Endothelial cell of umbilical vein (primary cell): ENCODE measurements at regions not wholly inside any gene's neighbourhood (a gene's known extent, or its start where the extent isn't known, plus 50 kb on each side); places are given as distances from the start of the nearest gene placed in this dataset.

Source experiments
- BruUV-seq: library from RNA; stranded (reverse); fragments of 400-500 nt; replicated peaks from 2 replicates; lab custom pipeline; 2021; lab: Mats Ljungman, UMichigan
- CTCF ChIA-PET: fragments of 300-600, 350-600 bp; sonication (Branson Sonifier 250); formaldehyde crosslinking; loops from one replicate; lab custom pipeline; 2021; ENCODE audit warnings: antibody characterized with exemption, inconsistent platforms; lab: Charles Lee
- POLR2A ChIA-PET: fragments of 300-600, 350-600 bp; sonication (Branson Sonifier 250); formaldehyde crosslinking; loops from one replicate; lab custom pipeline; 2021; ENCODE audit warnings: antibody characterized with exemption, inconsistent platforms; lab: Charles Lee
- DNase-seq: peaks from one replicate; pipeline ENCODE4 v3.0.0-alpha.2; 2011; ENCODE audit warnings: low read depth, low spot score
- FAIRE-seq: peaks from 2 replicates; lab custom pipeline; 2011; peaks lifted over from hg19 to GRCh38; lab: Jason Lieb, UNC
- H2AFZ ChIP-seq: 2 replicates; pipeline ENCODE4 v1.6.0; 2012; ENCODE audit warnings: low read depth, low read length, control low read depth, inconsistent platforms
- H3K27ac ChIP-seq: 2 replicates; pipeline ENCODE4 v1.5.1; 2011; ENCODE audit warnings: low read depth, mild to moderate bottlenecking, control low read depth, low read length, moderate library complexity; ENCODE audit not compliant: insufficient read depth
- H3K27me3 ChIP-seq, 2 experiments: 2 replicates each; pipeline versions ENCODE4 v1.6.0 to v1.6.1; 2011; ENCODE audit warnings: low read length in 2 of 2, mixed read lengths in 1 of 2; ENCODE audit not compliant: control insufficient read depth in 2 of 2, insufficient read depth in 2 of 2
- H3K36me3 ChIP-seq, 2 experiments: 2 replicates in 1 of 2; 3 replicates in 1 of 2; pipeline ENCODE4 v1.5.1; 2011; ENCODE audit warnings: low read length in 2 of 2, mild to moderate bottlenecking in 1 of 2, moderate library complexity in 1 of 2; ENCODE audit not compliant: control insufficient read depth in 2 of 2, insufficient read depth in 2 of 2; ENCODE audit errors: extremely low read depth in 1 of 2
- H3K4me1 ChIP-seq: 3 replicates; pipeline ENCODE4 v1.5.1; 2011; ENCODE audit warnings: mild to moderate bottlenecking, low read length; ENCODE audit not compliant: control insufficient read depth, insufficient read depth; ENCODE audit errors: extremely low read depth
- H3K4me2 ChIP-seq: 2 replicates; pipeline ENCODE4 v1.6.1; 2011; ENCODE audit warnings: low read length, control low read depth, mixed read lengths; ENCODE audit not compliant: insufficient read depth
- H3K4me3 ChIP-seq, 3 experiments: fragments of 200-600 bp in 1 of 3; sonication (generic), shearing (Covaris generic) in 1 of 3; replicated peaks in 1 of 3; 2 replicates each; pipeline ENCODE4 v1.5.1; 2011 to 2016; ENCODE audit warnings: control low read depth in 3 of 3, low read length in 3 of 3, mild to moderate bottlenecking in 2 of 3, inconsistent platforms in 1 of 3, low read depth in 1 of 3, moderate library complexity in 1 of 3; ENCODE audit not compliant: insufficient read depth in 1 of 3
- H3K79me2 ChIP-seq: 2 replicates; pipeline ENCODE4 v1.6.0; 2012; ENCODE audit warnings: low read length, inconsistent platforms; ENCODE audit not compliant: control insufficient read depth, insufficient read depth
- H3K9ac ChIP-seq: replicated peaks from 2 replicates; pipeline ENCODE3; 2011; ENCODE audit warnings: low read length, control low read depth; ENCODE audit not compliant: insufficient read depth; ENCODE audit errors: extremely low read depth
- H3K9me1 ChIP-seq: replicated peaks from 3 replicates; pipeline ENCODE4 v1.6.0; 2011; ENCODE audit warnings: mild to moderate bottlenecking, low read length; ENCODE audit not compliant: control insufficient read depth, insufficient read depth; ENCODE audit errors: extremely low read depth
- H3K9me3 ChIP-seq: replicated peaks from 2 replicates; pipeline ENCODE4 v1.5.1; 2012; ENCODE audit warnings: low read length, inconsistent platforms; ENCODE audit not compliant: control insufficient read depth, insufficient read depth
- H4K20me1 ChIP-seq: replicated peaks from 2 replicates; pipeline ENCODE3; 2011; ENCODE audit warnings: mild to moderate bottlenecking, low read length; ENCODE audit not compliant: control insufficient read depth, insufficient read depth; ENCODE audit errors: extremely low read depth
- EZH2 ChIP-seq: IDR thresholded peaks from 2 replicates; pipeline ENCODE4 v1.6.1; 2012; ENCODE audit warnings: borderline replicate concordance, low read depth, mild to moderate bottlenecking, moderate library complexity, low read length, inconsistent platforms; ENCODE audit not compliant: severe bottlenecking
- FOS ChIP-seq: IDR thresholded peaks from 2 replicates; pipeline ENCODE4 v1.6.1; 2011; ENCODE audit warnings: mild to moderate bottlenecking, low read length, moderate library complexity, borderline replicate concordance; ENCODE audit not compliant: insufficient read depth
- GATA2 ChIP-seq: IDR thresholded peaks from 2 replicates; pipeline ENCODE4 v1.7.0; 2011; ENCODE audit warnings: low read depth, mild to moderate bottlenecking, moderate library complexity, mixed read lengths, low read length; ENCODE audit not compliant: insufficient read length, insufficient read depth
- JUN ChIP-seq: IDR thresholded peaks from 2 replicates; pipeline ENCODE4 v1.6.1; 2011; ENCODE audit warnings: borderline replicate concordance, low read depth; ENCODE audit not compliant: insufficient read length, insufficient read depth
- MAX ChIP-seq: IDR thresholded peaks from 2 replicates; pipeline ENCODE4 v1.6.1; 2011; ENCODE audit not compliant: insufficient read depth, insufficient read length
- MYC ChIP-seq: IDR thresholded peaks from one replicate; pipeline ENCODE4 v1.6.1; 2011; ENCODE audit warnings: mild to moderate bottlenecking, low read depth, low read length
- POLR2A ChIP-seq: IDR thresholded peaks from 2 replicates; pipeline ENCODE4 v1.6.1; 2012; ENCODE audit warnings: low read depth, mild to moderate bottlenecking, control low read depth, low read length
- POLR2AphosphoS5 ChIP-seq: IDR thresholded peaks from 2 replicates; pipeline ENCODE4 v1.6.1; 2012; ENCODE audit warnings: low read depth, mild to moderate bottlenecking, control low read depth, low read length, moderate library complexity; ENCODE audit not compliant: insufficient read depth
- dilution Hi-C: fragments of 300-500 bp; cut with MboI; formaldehyde crosslinking; loops from one replicate; pipeline ENCODE4 v1.15.0; 2019; ENCODE audit warnings: low sequenced_read_pairs; ENCODE audit not compliant: extremely low pct_ligation_motif_present
- intact Hi-C: fragments of 100-400 bp; cut with micrococcal nuclease; formaldehyde crosslinking; loops from one replicate; pipeline ENCODE4 v1.10.0; 2022
- TF ChIP-seq, protein P1 (sequence below), 2 donors: IDR thresholded peaks; 1 replicate in 1 of 2; 2 replicates in 1 of 2; pipeline ENCODE4 v1.5.1; 2011; ENCODE audit warnings: low read length in 2 of 2, mild to moderate bottlenecking in 2 of 2, moderate library complexity in 2 of 2, control low read depth in 1 of 2, inconsistent platforms in 1 of 2, low read depth in 1 of 2; ENCODE audit not compliant: insufficient read depth in 1 of 2; ENCODE audit errors: extremely low read depth in 1 of 2

DNA sequence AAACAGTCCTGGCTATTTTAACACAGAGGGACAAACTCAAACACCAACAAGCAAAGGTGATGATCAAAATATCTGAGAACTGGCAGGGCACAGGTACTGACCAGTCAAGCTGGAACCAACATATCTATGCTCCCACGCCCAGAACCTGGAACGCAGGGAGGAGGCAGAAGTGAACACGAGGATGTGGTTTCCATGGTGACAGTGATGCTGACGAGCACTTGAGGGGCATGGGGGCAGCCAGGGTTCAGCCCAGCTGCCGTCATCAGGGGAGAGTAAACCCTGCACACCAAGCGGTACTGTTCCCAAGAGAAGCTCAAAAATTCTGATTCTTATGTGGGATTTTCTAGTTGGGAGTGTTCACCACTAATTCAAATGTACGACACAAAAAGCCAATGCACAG is 113.6 kb upstream of the SFSWAP start:
- FAIRE-seq (no peak), DNase-seq (no peak)
- H3K27me3 ChIP-seq, result no peaks in the 10 kb centered on the region
- H4K20me1 ChIP-seq, result no peaks in the 10 kb centered on the region
- no peaks in the 10 kb centered on the region for H3K9me1 ChIP-seq
- no peaks in the 10 kb centered on the region for H3K4me1 ChIP-seq
- dilution Hi-C loops (no loop called here), intact Hi-C loops (no loop called here)
- CTCF ChIA-PET, result no interaction called here
- H3K79me2 ChIP-seq, result no peaks in the 10 kb centered on the region
- BruUV-seq, result no TSS peak
- POLR2A ChIA-PET, result no interaction called here
- H2AFZ ChIP-seq, result no peak overlapping the region
- H3K4me2 ChIP-seq, result no peak overlapping the region
- no peak overlapping the region for H3K4me3 ChIP-seq
- no peaks in the 10 kb centered on the region for H3K36me3 ChIP-seq
- H3K9ac ChIP-seq, result no peak overlapping the region
- H3K27ac ChIP-seq, result no peak overlapping the region
- H3K9me3 ChIP-seq, result no peaks in the 10 kb centered on the region
- TF ChIP-seq POLR2A, result no peak
- no peak for TF ChIP-seq MAX
- TF ChIP-seq GATA2, result no peak
- no peak for TF ChIP-seq FOS
- no peak for TF ChIP-seq JUN
- TF ChIP-seq, protein P1, sequence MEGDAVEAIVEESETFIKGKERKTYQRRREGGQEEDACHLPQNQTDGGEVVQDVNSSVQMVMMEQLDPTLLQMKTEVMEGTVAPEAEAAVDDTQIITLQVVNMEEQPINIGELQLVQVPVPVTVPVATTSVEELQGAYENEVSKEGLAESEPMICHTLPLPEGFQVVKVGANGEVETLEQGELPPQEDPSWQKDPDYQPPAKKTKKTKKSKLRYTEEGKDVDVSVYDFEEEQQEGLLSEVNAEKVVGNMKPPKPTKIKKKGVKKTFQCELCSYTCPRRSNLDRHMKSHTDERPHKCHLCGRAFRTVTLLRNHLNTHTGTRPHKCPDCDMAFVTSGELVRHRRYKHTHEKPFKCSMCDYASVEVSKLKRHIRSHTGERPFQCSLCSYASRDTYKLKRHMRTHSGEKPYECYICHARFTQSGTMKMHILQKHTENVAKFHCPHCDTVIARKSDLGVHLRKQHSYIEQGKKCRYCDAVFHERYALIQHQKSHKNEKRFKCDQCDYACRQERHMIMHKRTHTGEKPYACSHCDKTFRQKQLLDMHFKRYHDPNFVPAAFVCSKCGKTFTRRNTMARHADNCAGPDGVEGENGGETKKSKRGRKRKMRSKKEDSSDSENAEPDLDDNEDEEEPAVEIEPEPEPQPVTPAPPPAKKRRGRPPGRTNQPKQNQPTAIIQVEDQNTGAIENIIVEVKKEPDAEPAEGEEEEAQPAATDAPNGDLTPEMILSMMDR (IDR thresholded peaks at IDR 0.05; ENCODE audit: extremely low read depth in 1 of 2, insufficient read depth in 1 of 2, low read depth in 1 of 2, low read length in 2 of 2), result no peak
- TF ChIP-seq EZH2, result no peak
- no peak for TF ChIP-seq POLR2AphosphoS5
- TF ChIP-seq MYC, result no peak
